HFFc6 (cell line): ENCODE measurements at regions not wholly inside any gene's neighbourhood (a gene's known extent, or its start where the extent isn't known, plus 50 kb on each side); places are given as distances from the start of the nearest gene placed in this dataset.
"Not testable (repeated sequence)": the region's sequence is repeated elsewhere in the genome, so short reads cannot be mapped to it uniquely, and the experiment has no call there.

ENCODE experiments used
- DNase-seq: peaks from one replicate; pipeline ENCODE4 v3.0.0-alpha.2; 2018
- H3K27ac Mint-ChIP-seq: 2 replicates; pipeline ENCODE4 v1.8.0; 2020; ENCODE audit warnings: mild to moderate bottlenecking, mixed read lengths
- H3K27me3 Mint-ChIP-seq: 2 replicates; pipeline ENCODE4 v1.8.0; 2021; ENCODE audit warnings: mild to moderate bottlenecking, moderate library complexity, mixed read lengths; ENCODE audit not compliant: insufficient read depth
- H3K36me3 Mint-ChIP-seq: 2 replicates; pipeline ENCODE4 v1.8.0; 2021; ENCODE audit warnings: low read depth, mixed read lengths
- H3K4me1 Mint-ChIP-seq: 2 replicates; pipeline ENCODE4 v1.8.0; 2020; ENCODE audit warnings: low read depth, mixed read lengths
- H3K4me3 Mint-ChIP-seq: 2 replicates; pipeline ENCODE4 v1.8.0; 2020; ENCODE audit warnings: mild to moderate bottlenecking, moderate library complexity, mixed read lengths
- H3K9me3 Mint-ChIP-seq: 2 replicates; pipeline ENCODE4 v1.8.0; 2020; ENCODE audit warnings: mild to moderate bottlenecking, mixed read lengths
- CTCF ChIP-seq: fragments of 200-600 bp; sonication (generic); IDR thresholded peaks from 2 replicates; pipeline ENCODE4 v1.5.0; 2021; ENCODE audit warnings: antibody characterized with exemption, mild to moderate bottlenecking

- H3K4me1 Mint-ChIP-seq, result no peaks in the 10 kb centered on the region
- no peak overlapping the region for H3K4me3 Mint-ChIP-seq
- TF ChIP-seq CTCF, result no peak
- no peak for DNase-seq
- no peaks in the 10 kb centered on the region; the same call in 1 of the 2 replicates for H3K27me3 Mint-ChIP-seq
- H3K9me3 Mint-ChIP-seq, result peaks cover 43% of the 10 kb centered on the region
- H3K36me3 Mint-ChIP-seq, result no peaks in the 10 kb centered on the region
- no peak overlapping the region for H3K27ac Mint-ChIP-seq
Measured at GRCh38 chr7:4523219-4523618, 158.9 kb upstream of the FOXK1 start.

- H3K27me3 Mint-ChIP-seq, result no peaks in the 10 kb centered on the region; the same call in 1 of the 2 replicates
- no peaks in the 10 kb centered on the region for H3K36me3 Mint-ChIP-seq
- no peak overlapping the region for H3K4me3 Mint-ChIP-seq
- no peaks in the 10 kb centered on the region for H3K4me1 Mint-ChIP-seq
- peaks cover 45% of the 10 kb centered on the region for H3K9me3 Mint-ChIP-seq
- DNase-seq, result no peak
- H3K27ac Mint-ChIP-seq, result no peak overlapping the region
- no peak for TF ChIP-seq CTCF
Measured at GRCh38 chr7:4523873-4524272, 158.2 kb upstream of the FOXK1 start.

- DNase-seq, result no peak
- Mint-ChIP-seq H3K36me3 (no peaks in the 10 kb centered on the region), H3K27me3 (no peaks in the 10 kb centered on the region; the same call in 1 of the 2 replicates), H3K4me3 (no peak overlapping the region), H3K4me1 (no peaks in the 10 kb centered on the region), H3K27ac (no peak overlapping the region), H3K9me3 (peaks cover 49% of the 10 kb centered on the region)
- TF ChIP-seq CTCF, result no peak
Measured at GRCh38 chr7:4525884-4526283, 156.2 kb upstream of the FOXK1 start.

GRCh38 chr7:4527988-4528636 lies 154.0 kb upstream of the FOXK1 start:
- no peak for TF ChIP-seq CTCF
- Mint-ChIP-seq H3K36me3 (no peaks in the 10 kb centered on the region), H3K9me3 (peaks cover 50% of the 10 kb centered on the region), H3K4me1 (no peaks in the 10 kb centered on the region), H3K27ac (no peak overlapping the region), H3K27me3 (no peaks in the 10 kb centered on the region; the same call in 1 of the 2 replicates), H3K4me3 (no peak overlapping the region)
- DNase-seq, result no peak

GRCh38 chr7:4531236-4531635 lies 150.9 kb upstream of the FOXK1 start:
- TF ChIP-seq CTCF, result no peak
- H3K4me3 Mint-ChIP-seq, result no peak overlapping the region
- H3K27ac Mint-ChIP-seq, result no peak overlapping the region
- no peaks in the 10 kb centered on the region; the same call in 1 of the 2 replicates for H3K27me3 Mint-ChIP-seq
- DNase-seq, result no peak
- peaks cover 5% of the 10 kb centered on the region; the same call in 1 of the 2 replicates for H3K36me3 Mint-ChIP-seq
- peaks cover 50% of the 10 kb centered on the region for H3K9me3 Mint-ChIP-seq
- H3K4me1 Mint-ChIP-seq, result no peaks in the 10 kb centered on the region

GRCh38 chr7:4533339-4533738 lies 148.8 kb upstream of the FOXK1 start:
- not testable (repeated sequence) for H3K27ac Mint-ChIP-seq, H3K4me1 Mint-ChIP-seq, DNase-seq, H3K36me3 Mint-ChIP-seq, H3K27me3 Mint-ChIP-seq, H3K4me3 Mint-ChIP-seq
- H3K9me3 Mint-ChIP-seq, result peaks cover 42% of the 10 kb centered on the region
